Fibroblast of lung (primary cell): ENCODE measurements at regions not wholly inside any gene's neighbourhood (a gene's known extent, or its start where the extent isn't known, plus 50 kb on each side); places are given as distances from the start of the nearest gene placed in this dataset.

ENCODE experiments used
- DNase-seq, 2 donors: peaks; one replicate each; pipeline versions ENCODE4 v3.0.0 to v3.0.0-alpha.2; 2010; ENCODE audit warnings: low read depth in 2 of 2
- H2AFZ ChIP-seq: 2 replicates; pipeline ENCODE4 v1.5.1; 2012; ENCODE audit warnings: low read length, control low read depth, inconsistent platforms
- H3K27ac ChIP-seq: 2 replicates; pipeline ENCODE4 v1.5.1; 2011; ENCODE audit warnings: low read length, control low read depth; ENCODE audit not compliant: insufficient read depth
- H3K27me3 ChIP-seq: 2 replicates; pipeline ENCODE4 v1.5.1; 2011; ENCODE audit warnings: mild to moderate bottlenecking, low read length; ENCODE audit not compliant: control insufficient read depth, insufficient read depth
- H3K36me3 ChIP-seq: 2 replicates; pipeline ENCODE4 v1.5.1; 2011; ENCODE audit warnings: low read length; ENCODE audit not compliant: control insufficient read depth, insufficient read depth
- H3K4me1 ChIP-seq: 2 replicates; pipeline ENCODE4 v1.5.1; 2011; ENCODE audit warnings: low read length; ENCODE audit not compliant: control insufficient read depth, insufficient read depth; ENCODE audit errors: extremely low read depth
- H3K4me2 ChIP-seq: 2 replicates; pipeline ENCODE4 v1.5.1; 2011; ENCODE audit warnings: low read length, control low read depth; ENCODE audit not compliant: insufficient read depth; ENCODE audit errors: extremely low read depth
- H3K4me3 ChIP-seq, 4 experiments: fragments of 200-600 bp in 1 of 4; sonication (generic) in 1 of 4; replicated peaks in 1 of 4; 2 replicates each; pipeline ENCODE4 v1.5.1; 2011 to 2016; ENCODE audit warnings: low read length in 4 of 4, low read depth in 3 of 4, mild to moderate bottlenecking in 3 of 4, control low read depth in 2 of 4, inconsistent platforms in 1 of 4, mixed read lengths in 1 of 4; ENCODE audit not compliant: insufficient read depth in 1 of 4; ENCODE audit errors: control extremely low read depth in 1 of 4
- H3K79me2 ChIP-seq: 2 replicates; pipeline ENCODE4 v1.5.1; 2012; ENCODE audit warnings: mild to moderate bottlenecking, low read length, inconsistent platforms; ENCODE audit not compliant: control insufficient read depth, insufficient read depth
- H3K9ac ChIP-seq: 2 replicates; pipeline ENCODE4 v1.5.1; 2011; ENCODE audit warnings: mild to moderate bottlenecking, low read length, control low read depth; ENCODE audit not compliant: insufficient read depth
- H3K9me3 ChIP-seq: 2 replicates; pipeline ENCODE4 v1.5.1; 2012; ENCODE audit warnings: low read depth, low read length; ENCODE audit not compliant: control insufficient read depth, insufficient read depth
- H4K20me1 ChIP-seq: 2 replicates; pipeline ENCODE4 v1.5.1; 2011; ENCODE audit warnings: low read length; ENCODE audit not compliant: control insufficient read depth, insufficient read depth; ENCODE audit errors: extremely low read depth
- EZH2 ChIP-seq: IDR thresholded peaks from 2 replicates; pipeline ENCODE4 v1.5.1; 2012; ENCODE audit warnings: low read length, control low read depth, mild to moderate bottlenecking; ENCODE audit errors: missing control alignments
- TF ChIP-seq, protein P1 (sequence below), 2 donors: IDR thresholded peaks in 1 of 2; conservative IDR thresholded peaks in 1 of 2; 1 replicate in 1 of 2; 2 replicates in 1 of 2; pipeline ENCODE4 v1.5.1; 2011 to 2012; ENCODE audit warnings: low read length in 2 of 2, control low read depth in 1 of 2, inconsistent platforms in 1 of 2, low read depth in 1 of 2, mild to moderate bottlenecking in 1 of 2

DNA sequence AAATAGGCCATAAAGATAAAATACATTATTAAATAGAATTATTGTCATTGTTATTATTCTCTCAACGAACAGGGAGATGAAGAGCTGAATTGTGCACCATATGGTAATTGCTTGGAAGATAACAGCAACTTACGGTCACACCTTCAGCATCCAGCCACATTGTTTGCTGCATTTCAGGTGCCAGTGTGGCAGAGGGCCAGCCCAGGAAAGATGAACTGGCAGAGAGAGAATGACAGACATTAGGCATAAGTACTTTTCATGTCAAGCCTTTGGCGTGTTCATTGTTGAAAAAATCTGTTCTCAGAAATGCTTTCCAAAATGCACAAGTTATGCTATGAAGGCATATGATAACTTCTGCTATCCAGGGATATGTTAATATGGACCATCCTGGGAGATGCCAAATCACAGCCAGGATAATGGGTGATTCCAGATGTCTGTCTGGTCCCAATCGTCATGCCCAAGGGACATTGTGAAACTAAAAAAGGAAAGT lies 748.6 kb upstream of the PIK3C3 start:
- H3K27ac ChIP-seq: no peak overlapping the region

DNA sequence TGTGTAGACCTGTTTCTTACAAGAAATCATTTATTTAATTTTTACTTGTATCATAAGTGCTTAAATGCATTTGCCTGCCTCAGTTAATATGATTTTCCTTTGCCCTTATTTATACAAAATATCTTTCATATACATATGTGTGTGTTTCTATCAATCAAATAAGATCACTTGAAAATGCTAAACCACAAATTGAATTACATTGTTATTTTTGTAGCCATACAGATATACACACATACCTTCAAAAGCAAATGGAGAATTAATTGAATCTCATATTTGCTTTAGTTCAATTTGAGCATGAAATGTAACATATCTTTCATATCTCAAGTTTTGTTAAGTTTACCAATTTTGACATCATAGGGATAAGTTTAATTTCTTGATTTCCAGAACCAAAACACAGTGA lies 755.8 kb upstream of the PIK3C3 start:
- no peak overlapping the region for H2AFZ ChIP-seq
- H3K9me3 ChIP-seq: no peaks in the 10 kb centered on the region
- no peaks in the 10 kb centered on the region for H3K79me2 ChIP-seq
- H3K27ac ChIP-seq: no peak overlapping the region
- no peak for TF ChIP-seq EZH2
- TF ChIP-seq, protein P1, sequence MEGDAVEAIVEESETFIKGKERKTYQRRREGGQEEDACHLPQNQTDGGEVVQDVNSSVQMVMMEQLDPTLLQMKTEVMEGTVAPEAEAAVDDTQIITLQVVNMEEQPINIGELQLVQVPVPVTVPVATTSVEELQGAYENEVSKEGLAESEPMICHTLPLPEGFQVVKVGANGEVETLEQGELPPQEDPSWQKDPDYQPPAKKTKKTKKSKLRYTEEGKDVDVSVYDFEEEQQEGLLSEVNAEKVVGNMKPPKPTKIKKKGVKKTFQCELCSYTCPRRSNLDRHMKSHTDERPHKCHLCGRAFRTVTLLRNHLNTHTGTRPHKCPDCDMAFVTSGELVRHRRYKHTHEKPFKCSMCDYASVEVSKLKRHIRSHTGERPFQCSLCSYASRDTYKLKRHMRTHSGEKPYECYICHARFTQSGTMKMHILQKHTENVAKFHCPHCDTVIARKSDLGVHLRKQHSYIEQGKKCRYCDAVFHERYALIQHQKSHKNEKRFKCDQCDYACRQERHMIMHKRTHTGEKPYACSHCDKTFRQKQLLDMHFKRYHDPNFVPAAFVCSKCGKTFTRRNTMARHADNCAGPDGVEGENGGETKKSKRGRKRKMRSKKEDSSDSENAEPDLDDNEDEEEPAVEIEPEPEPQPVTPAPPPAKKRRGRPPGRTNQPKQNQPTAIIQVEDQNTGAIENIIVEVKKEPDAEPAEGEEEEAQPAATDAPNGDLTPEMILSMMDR (conservative IDR thresholded peaks at IDR 0.05 in 1 of 2, IDR thresholded peaks at IDR 0.05 in 1 of 2; ENCODE audit: low read depth in 1 of 2, low read length in 2 of 2): no peak
- H3K27me3 ChIP-seq: no peaks in the 10 kb centered on the region
- no peaks in the 10 kb centered on the region for H3K36me3 ChIP-seq
- DNase-seq: no peak
- no peak overlapping the region for H3K4me2 ChIP-seq
- no peak overlapping the region for H3K4me3 ChIP-seq
- no peaks in the 10 kb centered on the region for H4K20me1 ChIP-seq
- no peak overlapping the region for H3K9ac ChIP-seq
- no peaks in the 10 kb centered on the region for H3K4me1 ChIP-seq

More for the DNA sequence above, 748.6 kb upstream of the PIK3C3 start:
- no peak overlapping the region for H3K4me3 ChIP-seq
- H2AFZ ChIP-seq: no peak overlapping the region
- no peak for DNase-seq
- TF ChIP-seq, protein P1 (conservative IDR thresholded peaks at IDR 0.05 in 1 of 2, IDR thresholded peaks at IDR 0.05 in 1 of 2; ENCODE audit: low read depth in 1 of 2, low read length in 2 of 2): no peak
- TF ChIP-seq EZH2: no peak
- no peaks in the 10 kb centered on the region for H3K36me3 ChIP-seq
- H3K9ac ChIP-seq: no peak overlapping the region
- H3K4me1 ChIP-seq: no peaks in the 10 kb centered on the region
- no peaks in the 10 kb centered on the region for H4K20me1 ChIP-seq
- H3K79me2 ChIP-seq: no peaks in the 10 kb centered on the region
- H3K9me3 ChIP-seq: no peaks in the 10 kb centered on the region
- H3K27me3 ChIP-seq: no peaks in the 10 kb centered on the region
- no peak overlapping the region for H3K4me2 ChIP-seq

DNA sequence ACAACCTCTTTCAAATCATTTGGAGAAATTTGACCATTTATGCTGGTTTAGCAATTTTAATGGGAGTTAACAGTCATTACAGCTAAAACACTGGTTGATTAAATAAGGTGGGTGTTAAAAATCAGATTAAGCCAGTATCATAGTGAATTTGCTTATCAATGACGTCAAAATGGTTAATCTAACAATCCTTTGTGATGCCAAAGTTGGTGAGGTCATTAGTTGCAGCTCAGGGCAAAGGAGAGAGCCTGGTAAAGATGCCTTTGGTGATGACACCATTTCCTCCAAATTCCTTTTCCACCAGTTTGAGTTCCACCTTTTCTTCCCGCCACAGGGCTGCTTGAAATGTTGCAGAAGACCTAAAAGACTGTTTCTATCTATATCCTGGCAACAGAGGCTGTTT lies 757.1 kb upstream of the PIK3C3 start:
- Histone ChIP-seq H3K9ac (no peak overlapping the region), H3K79me2 (no peaks in the 10 kb centered on the region)
- no peak for TF ChIP-seq EZH2
- TF ChIP-seq, protein P1 (conservative IDR thresholded peaks at IDR 0.05 in 1 of 2, IDR thresholded peaks at IDR 0.05 in 1 of 2; ENCODE audit: low read depth in 1 of 2, low read length in 2 of 2): no peak

More for the DNA sequence above, 757.1 kb upstream of the PIK3C3 start:
- Histone ChIP-seq H2AFZ (no peak overlapping the region), H3K36me3 (no peaks in the 10 kb centered on the region), H3K9me3 (no peaks in the 10 kb centered on the region), H3K4me2 (no peak overlapping the region), H3K4me3 (no peak overlapping the region), H4K20me1 (no peaks in the 10 kb centered on the region), H3K4me1 (no peaks in the 10 kb centered on the region), H3K27me3 (no peaks in the 10 kb centered on the region), H3K27ac (no peak overlapping the region)
- no peak for DNase-seq
